Mesenchymal stem cell (in vitro differentiated cells and primary cell): ENCODE measurements at regions not wholly inside any gene's neighbourhood (a gene's known extent, or its start where the extent isn't known, plus 50 kb on each side); places are given as distances from the start of the nearest gene placed in this dataset.

Experiments used
- DNase-seq: peaks from one replicate; pipeline ENCODE4 v3.0.0-alpha.2; 2013
- H2AFZ ChIP-seq: one replicate; pipeline ENCODE4 v1.6.1; 2013; ENCODE audit warnings: low read depth, mild to moderate bottlenecking, control low read depth, inconsistent platforms, low read length, moderate library complexity
- H2AK5ac ChIP-seq: 2 replicates; pipeline ENCODE4 v1.6.1; 2013; ENCODE audit warnings: low read length, moderate library complexity, mild to moderate bottlenecking, inconsistent platforms; ENCODE audit not compliant: severe bottlenecking
- H2BK120ac ChIP-seq: one replicate; pipeline ENCODE4 v1.6.1; 2013; ENCODE audit warnings: low read depth, mild to moderate bottlenecking, inconsistent platforms, low read length, moderate library complexity
- H2BK12ac ChIP-seq, 2 experiments: one replicate each; pipeline ENCODE4 v1.6.1; 2013; ENCODE audit warnings: inconsistent platforms in 2 of 2, low read length in 2 of 2, mild to moderate bottlenecking in 2 of 2, moderate library complexity in 2 of 2, control low read depth in 1 of 2
- H2BK15ac ChIP-seq: one replicate; pipeline ENCODE4 v1.6.1; 2013; ENCODE audit warnings: mild to moderate bottlenecking, low read depth, inconsistent platforms; ENCODE audit not compliant: poor library complexity, severe bottlenecking
- H2BK5ac ChIP-seq: 2 replicates; pipeline ENCODE4 v1.6.1; 2013; ENCODE audit warnings: low read depth, mild to moderate bottlenecking, low read length, control low read depth, inconsistent platforms; ENCODE audit not compliant: poor library complexity, severe bottlenecking
- H3K14ac ChIP-seq, 2 experiments: one replicate each; pipeline ENCODE4 v1.6.1; 2013; ENCODE audit warnings: inconsistent platforms in 2 of 2, low read length in 2 of 2, control low read depth in 1 of 2, mild to moderate bottlenecking in 1 of 2, moderate library complexity in 1 of 2
- H3K18ac ChIP-seq, 2 experiments: one replicate each; pipeline ENCODE4 v1.6.1; 2013; ENCODE audit warnings: inconsistent platforms in 2 of 2, low read length in 2 of 2, control low read depth in 1 of 2, low read depth in 1 of 2, mild to moderate bottlenecking in 1 of 2
- H3K23ac ChIP-seq, 2 experiments: one replicate each; pipeline ENCODE4 v1.6.1; 2013; ENCODE audit warnings: inconsistent platforms in 2 of 2, low read length in 2 of 2, mild to moderate bottlenecking in 2 of 2, moderate library complexity in 2 of 2, control low read depth in 1 of 2
- H3K27ac ChIP-seq: 2 replicates; pipeline ENCODE4 v1.5.1; 2013; ENCODE audit warnings: mild to moderate bottlenecking, moderate library complexity, low read length, control low read depth, inconsistent platforms; ENCODE audit not compliant: poor library complexity, severe bottlenecking
- H3K27me3 ChIP-seq, 2 experiments: 2 replicates each; pipeline versions ENCODE4 v1.6.1 to v1.7.0; 2013; ENCODE audit warnings: low read length in 2 of 2, mild to moderate bottlenecking in 2 of 2, moderate library complexity in 2 of 2, control low read depth in 1 of 2, inconsistent platforms in 1 of 2; ENCODE audit not compliant: control insufficient read depth in 1 of 2, insufficient read depth in 1 of 2
- H3K36me3 ChIP-seq, 2 experiments: 2 replicates each; pipeline versions ENCODE4 v1.6.1 to v1.7.0; 2013; ENCODE audit warnings: low read length in 2 of 2, control low read depth in 1 of 2, inconsistent platforms in 1 of 2, low read depth in 1 of 2, mild to moderate bottlenecking in 1 of 2; ENCODE audit not compliant: insufficient read depth in 2 of 2, control insufficient read depth in 1 of 2
- H3K4ac ChIP-seq, 2 experiments: one replicate each; pipeline ENCODE4 v1.6.1; 2013; ENCODE audit warnings: inconsistent platforms in 2 of 2, low read length in 2 of 2, mild to moderate bottlenecking in 2 of 2, moderate library complexity in 2 of 2, control low read depth in 1 of 2, low read depth in 1 of 2
- H3K4me1 ChIP-seq: 2 replicates; pipeline ENCODE4 v1.6.1; 2013; ENCODE audit warnings: low read depth, low read length, control low read depth; ENCODE audit not compliant: control insufficient read depth, insufficient read depth
- H3K4me2 ChIP-seq: 2 replicates; pipeline ENCODE4 v1.6.1; 2013; ENCODE audit warnings: low read length, mild to moderate bottlenecking, inconsistent platforms; ENCODE audit not compliant: poor library complexity, severe bottlenecking
- H3K4me3 ChIP-seq, 2 experiments: 2 replicates each; pipeline versions ENCODE4 v1.5.1 to v1.7.0; 2013; ENCODE audit warnings: low read length in 2 of 2, mild to moderate bottlenecking in 2 of 2, control low read depth in 1 of 2, low read depth in 1 of 2; ENCODE audit not compliant: insufficient read depth in 1 of 2
- H3K79me1 ChIP-seq: replicated peaks from 2 replicates; pipeline ENCODE4 v1.6.1; 2013; ENCODE audit warnings: mild to moderate bottlenecking, control low read depth, low read length, inconsistent platforms; ENCODE audit not compliant: poor library complexity, severe bottlenecking
- H3K9ac ChIP-seq: 2 replicates; pipeline ENCODE4 v1.7.0; 2013; ENCODE audit warnings: mild to moderate bottlenecking, low read length, moderate library complexity
- H3K9me3 ChIP-seq: 2 replicates; pipeline ENCODE4 v1.7.0; 2013; ENCODE audit warnings: mild to moderate bottlenecking, low read length; ENCODE audit not compliant: control insufficient read depth
- H4K8ac ChIP-seq: one replicate; pipeline ENCODE4 v1.6.1; 2013; ENCODE audit warnings: inconsistent platforms, mild to moderate bottlenecking, low read length, moderate library complexity
- H4K91ac ChIP-seq: one replicate; pipeline ENCODE4 v1.6.1; 2013; ENCODE audit warnings: mild to moderate bottlenecking, low read length, inconsistent platforms
- WGBS: methylation state at CpG from one replicate; pipeline ENCODE4 v1.1.7; 2013; ENCODE audit warnings: mixed read lengths; 5-methylcytosine and 5-hydroxymethylcytosine counted together

- H2AFZ ChIP-seq, result no peak overlapping the region
- H2BK120ac ChIP-seq, result no peak overlapping the region
- no peak overlapping the region for H3K4me3 ChIP-seq
- no peaks in the 10 kb centered on the region for H3K9me3 ChIP-seq
- no peak overlapping the region for H4K8ac ChIP-seq
- H2BK5ac ChIP-seq, result no peak overlapping the region
- H3K9ac ChIP-seq, result no peak overlapping the region
- H3K36me3 ChIP-seq, result no peaks in the 10 kb centered on the region
- no peak overlapping the region for H3K23ac ChIP-seq
- no peak overlapping the region for H3K27ac ChIP-seq
- H3K18ac ChIP-seq, result no peak overlapping the region
- no peak overlapping the region for H2AK5ac ChIP-seq
- no peaks in the 10 kb centered on the region for H3K27me3 ChIP-seq
- no peak for DNase-seq
- H2BK12ac ChIP-seq, result peak overlapping the region in 1 of 2 experiments; percentile 18
- H4K91ac ChIP-seq, result no peak overlapping the region
- no peak overlapping the region for H3K14ac ChIP-seq
- 82% methylated on average over 3 of the region's 3 CpGs for WGBS
- no peaks in the 10 kb centered on the region for H3K79me1 ChIP-seq
- H3K4me1 ChIP-seq, result no peaks in the 10 kb centered on the region
- no peak overlapping the region for H2BK15ac ChIP-seq
- no peak overlapping the region for H3K4me2 ChIP-seq
- H3K4ac ChIP-seq, result no peak overlapping the region
Measured at GRCh38 chr4:110902500-110902899, 279.6 kb upstream of the PITX2 start.

- Histone ChIP-seq H2BK15ac (no peak overlapping the region), H3K79me1 (no peaks in the 10 kb centered on the region), H3K27ac (no peak overlapping the region), H3K23ac (no peak overlapping the region), H3K4me3 (no peak overlapping the region), H3K18ac (no peak overlapping the region), H3K4ac (no peak overlapping the region), H3K4me2 (no peak overlapping the region), H3K36me3 (no peaks in the 10 kb centered on the region), H3K4me1 (no peaks in the 10 kb centered on the region), H3K27me3 (no peaks in the 10 kb centered on the region), H2AFZ (no peak overlapping the region), H2BK5ac (no peak overlapping the region), H2BK120ac (no peak overlapping the region), H3K14ac (no peak overlapping the region), H4K91ac (no peak overlapping the region), H2BK12ac (no peak overlapping the region), H2AK5ac (no peak overlapping the region), H3K9me3 (no peaks in the 10 kb centered on the region), H4K8ac (no peak overlapping the region), H3K9ac (no peak overlapping the region)
- DNase-seq, result peak; percentile 58
- WGBS, result 20% methylated on average over 2 of the region's 6 CpGs
Measured at GRCh38 chr4:110904435-110905065, 281.7 kb upstream of the PITX2 start.

- Histone ChIP-seq H3K27ac (no peak overlapping the region), H3K4me1 (no peaks in the 10 kb centered on the region), H3K18ac (no peak overlapping the region), H3K79me1 (no peaks in the 10 kb centered on the region), H3K4me3 (no peak overlapping the region), H2BK12ac (no peak overlapping the region), H4K91ac (no peak overlapping the region), H3K9ac (no peak overlapping the region), H2BK120ac (no peak overlapping the region), H2BK15ac (no peak overlapping the region), H3K9me3 (no peaks in the 10 kb centered on the region), H4K8ac (no peak overlapping the region), H3K23ac (no peak overlapping the region), H2AFZ (no peak overlapping the region), H3K4ac (no peak overlapping the region), H2BK5ac (no peak overlapping the region), H3K14ac (no peak overlapping the region), H3K27me3 (no peaks in the 10 kb centered on the region), H2AK5ac (no peak overlapping the region), H3K4me2 (no peak overlapping the region), H3K36me3 (no peaks in the 10 kb centered on the region)
- DNase-seq, result peak; percentile 8
Measured at GRCh38 chr4:110905367-110905766, 282.5 kb upstream of the PITX2 start.

GRCh38 chr4:110907801-110908313 lies 285.0 kb upstream of the PITX2 start:
- H3K36me3 ChIP-seq, result no peaks in the 10 kb centered on the region
- H3K27ac ChIP-seq, result no peak overlapping the region
- H2BK15ac ChIP-seq, result no peak overlapping the region

More at GRCh38 chr4:110907801-110908313, 285.0 kb upstream of the PITX2 start:
- no peak overlapping the region for H2BK5ac ChIP-seq
- H4K8ac ChIP-seq, result no peak overlapping the region
- no peaks in the 10 kb centered on the region for H3K4me1 ChIP-seq
- H2BK12ac ChIP-seq, result no peak overlapping the region
- H4K91ac ChIP-seq, result no peak overlapping the region
- no peak overlapping the region for H3K23ac ChIP-seq
- H3K9me3 ChIP-seq, result no peaks in the 10 kb centered on the region
- H3K14ac ChIP-seq, result no peak overlapping the region
- no peak overlapping the region for H2AK5ac ChIP-seq
- no peak for DNase-seq
- H3K4me3 ChIP-seq, result no peak overlapping the region
- H3K18ac ChIP-seq, result no peak overlapping the region
- H3K79me1 ChIP-seq, result no peaks in the 10 kb centered on the region
- no peak overlapping the region for H2BK120ac ChIP-seq
- H3K9ac ChIP-seq, result no peak overlapping the region
- H3K4me2 ChIP-seq, result no peak overlapping the region
- no peaks in the 10 kb centered on the region for H3K27me3 ChIP-seq
- WGBS, result no CpG with 5 or more reads among the region's 1 CpG
- no peak overlapping the region for H3K4ac ChIP-seq
- H2AFZ ChIP-seq, result no peak overlapping the region
